Thymus (tissue), 11 donors: ENCODE measurements at regions not wholly inside any gene's neighbourhood (a gene's known extent, or its start where the extent isn't known, plus 50 kb on each side); places are given as distances from the start of the nearest gene placed in this dataset.

Experiments
- DNase-seq, 9 donors: peaks; one replicate each; pipeline ENCODE4 v3.0.0-alpha.2; 2013; ENCODE audit warnings: low spot score in 9 of 9, low read depth in 6 of 9, missing footprints in 1 of 9
- H3K27ac ChIP-seq, 2 donors: one replicate each; pipeline ENCODE4 v1.5.1; 2013; ENCODE audit warnings: control low read depth in 1 of 2, low read depth in 1 of 2, low read length in 1 of 2, mild to moderate bottlenecking in 1 of 2, moderate library complexity in 1 of 2
- H3K27me3 ChIP-seq, 2 donors: one replicate each; pipeline ENCODE4 v1.5.1; 2013; ENCODE audit warnings: low read length in 1 of 2; ENCODE audit not compliant: control insufficient read depth in 2 of 2, insufficient read depth in 1 of 2
- H3K36me3 ChIP-seq, 2 donors: one replicate each; pipeline ENCODE4 v1.5.1; 2013; ENCODE audit warnings: low read length in 1 of 2, mild to moderate bottlenecking in 1 of 2, moderate library complexity in 1 of 2; ENCODE audit not compliant: control insufficient read depth in 2 of 2, insufficient read depth in 2 of 2
- H3K4me1 ChIP-seq, 2 donors: one replicate each; pipeline ENCODE4 v1.5.1; 2013; ENCODE audit warnings: low read length in 2 of 2; ENCODE audit not compliant: control insufficient read depth in 2 of 2, insufficient read depth in 2 of 2
- H3K4me3 ChIP-seq, 2 donors: one replicate each; pipeline ENCODE4 v1.5.1; 2013; ENCODE audit warnings: low read length in 2 of 2, control low read depth in 1 of 2, mild to moderate bottlenecking in 1 of 2
- H3K9me3 ChIP-seq, 2 donors: one replicate each; pipeline ENCODE4 v1.5.1; 2013; ENCODE audit warnings: low read length in 1 of 2, mild to moderate bottlenecking in 1 of 2; ENCODE audit not compliant: control insufficient read depth in 2 of 2, insufficient read depth in 1 of 2
- WGBS: extraction: QIAGEN DNeasy Blood & Tissue Kit; methylation state at CpG from one replicate; pipeline ENCODE4 v1.1.7; 2013; 5-methylcytosine and 5-hydroxymethylcytosine counted together
- donor health status: healthy.

- Histone ChIP-seq H3K4me1 (no peaks in the 10 kb centered on the region), H3K27ac (no peak overlapping the region), H3K36me3 (no peaks in the 10 kb centered on the region), H3K4me3 (no peak overlapping the region), H3K9me3 (peaks cover 0 to 3% of the 10 kb centered on the region in 2 donors), H3K27me3 (no peaks in the 10 kb centered on the region)
- 95% methylated on average over 3 of the region's 3 CpGs for WGBS
- DNase-seq, result no peak
Measured at GRCh38 chr1:218715961-218716669, 371.0 kb downstream of the TGFB2 start.

- no peaks in the 10 kb centered on the region for H3K9me3 ChIP-seq
- DNase-seq, result no peak
- H3K4me1 ChIP-seq, result no peaks in the 10 kb centered on the region
- no peak overlapping the region for H3K4me3 ChIP-seq
- 19% methylated on average over 1 of the region's 1 CpG for WGBS
- H3K36me3 ChIP-seq, result no peaks in the 10 kb centered on the region
- no peak overlapping the region for H3K27ac ChIP-seq
- H3K27me3 ChIP-seq, result no peaks in the 10 kb centered on the region
Measured at GRCh38 chr1:218717575-218717974, 372.4 kb downstream of the TGFB2 start.

- 92% methylated on average over 3 of the region's 3 CpGs for WGBS
- no peak for DNase-seq
- Histone ChIP-seq H3K36me3 (no peaks in the 10 kb centered on the region), H3K27me3 (no peaks in the 10 kb centered on the region), H3K9me3 (no peaks in the 10 kb centered on the region), H3K27ac (no peak overlapping the region), H3K4me1 (no peaks in the 10 kb centered on the region), H3K4me3 (no peak overlapping the region)
Measured at GRCh38 chr1:218718206-218718605, 373.1 kb downstream of the TGFB2 start.

- Histone ChIP-seq H3K36me3 (no peaks in the 10 kb centered on the region), H3K27ac (no peak overlapping the region), H3K27me3 (no peaks in the 10 kb centered on the region), H3K4me3 (no peak overlapping the region), H3K9me3 (no peaks in the 10 kb centered on the region), H3K4me1 (no peaks in the 10 kb centered on the region)
- 94% methylated on average over 4 of the region's 4 CpGs for WGBS
- DNase-seq, result no peak
Measured at GRCh38 chr1:218718977-218719376, 373.8 kb downstream of the TGFB2 start.

GRCh38 chr1:218728898-218729565 lies 383.9 kb downstream of the TGFB2 start:
- no peaks in the 10 kb centered on the region for H3K4me1 ChIP-seq
- H3K4me3 ChIP-seq, result no peak overlapping the region
- H3K27me3 ChIP-seq, result no peaks in the 10 kb centered on the region
- H3K9me3 ChIP-seq, result no peaks in the 10 kb centered on the region
- no peak overlapping the region for H3K27ac ChIP-seq
- H3K36me3 ChIP-seq, result no peaks in the 10 kb centered on the region
- WGBS, result 74% methylated on average over 1 of the region's 1 CpG
- DNase-seq, result no peak

- DNase-seq, result no peak
- no peaks in the 10 kb centered on the region for H3K4me1 ChIP-seq
- no peaks in the 10 kb centered on the region for H3K36me3 ChIP-seq
- H3K4me3 ChIP-seq, result no peak overlapping the region
- no peaks in the 10 kb centered on the region for H3K27me3 ChIP-seq
- H3K27ac ChIP-seq, result no peak overlapping the region
- no peaks in the 10 kb centered on the region for H3K9me3 ChIP-seq
Measured at GRCh38 chr1:218735436-218736032, 390.4 kb downstream of the TGFB2 start.

- Histone ChIP-seq H3K36me3 (no peaks in the 10 kb centered on the region), H3K4me3 (no peak overlapping the region), H3K27ac (no peak overlapping the region), H3K9me3 (peaks cover 0 to 14% of the 10 kb centered on the region in 2 donors), H3K27me3 (no peaks in the 10 kb centered on the region), H3K4me1 (no peaks in the 10 kb centered on the region)
- DNase-seq, result no peak
- WGBS, result 64% methylated on average over 4 of the region's 4 CpGs
Measured at GRCh38 chr1:218739426-218739825, 394.3 kb downstream of the TGFB2 start.

GRCh38 chr1:218741852-218742251 lies 396.7 kb downstream of the TGFB2 start:
- no peaks in the 10 kb centered on the region for H3K36me3 ChIP-seq
- H3K4me3 ChIP-seq, result no peak overlapping the region
- WGBS, result 90% methylated on average over 3 of the region's 3 CpGs
- H3K9me3 ChIP-seq, result peaks cover 0 to 14% of the 10 kb centered on the region in 2 donors
- DNase-seq, result no peak
- no peak overlapping the region for H3K27ac ChIP-seq
- no peaks in the 10 kb centered on the region for H3K27me3 ChIP-seq
- H3K4me1 ChIP-seq, result no peaks in the 10 kb centered on the region

GRCh38 chr1:218742467-218743262 lies 397.5 kb downstream of the TGFB2 start:
- WGBS, result 92% methylated on average over 6 of the region's 6 CpGs

More at GRCh38 chr1:218742467-218743262, 397.5 kb downstream of the TGFB2 start:
- no peak overlapping the region for H3K4me3 ChIP-seq
- peaks cover 0 to 14% of the 10 kb centered on the region in 2 donors for H3K9me3 ChIP-seq
- H3K4me1 ChIP-seq, result no peaks in the 10 kb centered on the region
- H3K36me3 ChIP-seq, result no peaks in the 10 kb centered on the region
- H3K27me3 ChIP-seq, result no peaks in the 10 kb centered on the region
- no peak overlapping the region for H3K27ac ChIP-seq
- no peak for DNase-seq
